ENCODE measurements at regions not wholly inside any gene's neighbourhood (a gene's known extent, or its start where the extent isn't known, plus 50 kb on each side); places are given as distances from the start of the nearest gene placed in this dataset.

GRCh38 chr17:63289931-63290330 is 156.2 kb downstream of the CYB561 start:
- ChIA-PET POLR2A (no interaction called here), CTCF (no interaction called here)
- TF ChIP-seq NFRKB (IDR thresholded peaks at IDR 0.05) (no peak), SUZ12 (IDR thresholded peaks at IDR 0.05) (no peak), FOXK2 (IDR thresholded peaks at IDR 0.05) (no peak), FOXA1 (IDR thresholded peaks at IDR 0.05) (no peak)
- no peak for DNase-seq (ENCODE audit: extremely low spot score)

- CTCF ChIA-PET, result no interaction called here
- DNase-seq (ENCODE audit: extremely low spot score), result no peak
- POLR2A ChIA-PET, result no interaction called here
- TF ChIP-seq L3MBTL2 (conservative IDR thresholded peaks at IDR 0.05) (no peak), LEF1 (IDR thresholded peaks at IDR 0.05; ENCODE audit: borderline replicate concordance) (no peak), FOXK2 (IDR thresholded peaks at IDR 0.05) (no peak), CTBP1 (IDR thresholded peaks at IDR 0.05; ENCODE audit: borderline replicate concordance) (no peak), BHLHE40 (IDR thresholded peaks at IDR 0.05; ENCODE audit: borderline replicate concordance) (no peak), TARDBP (IDR thresholded peaks at IDR 0.05) (no peak), ELF4 (IDR thresholded peaks at IDR 0.05) (no peak), FOXA1 (IDR thresholded peaks at IDR 0.05) (no peak)
Observed at GRCh38 chr17:63290351-63290750, 155.8 kb downstream of the CYB561 start.

GRCh38 chr17:63290784-63291183 is 155.3 kb downstream of the CYB561 start:
- no peak for TF ChIP-seq BHLHE40 (IDR thresholded peaks at IDR 0.05; ENCODE audit: borderline replicate concordance)
- no peak for TF ChIP-seq SP1 (IDR thresholded peaks at IDR 0.05)
- no peak for TF ChIP-seq CTBP1 (IDR thresholded peaks at IDR 0.05; ENCODE audit: borderline replicate concordance)
- TF ChIP-seq, protein P1, sequence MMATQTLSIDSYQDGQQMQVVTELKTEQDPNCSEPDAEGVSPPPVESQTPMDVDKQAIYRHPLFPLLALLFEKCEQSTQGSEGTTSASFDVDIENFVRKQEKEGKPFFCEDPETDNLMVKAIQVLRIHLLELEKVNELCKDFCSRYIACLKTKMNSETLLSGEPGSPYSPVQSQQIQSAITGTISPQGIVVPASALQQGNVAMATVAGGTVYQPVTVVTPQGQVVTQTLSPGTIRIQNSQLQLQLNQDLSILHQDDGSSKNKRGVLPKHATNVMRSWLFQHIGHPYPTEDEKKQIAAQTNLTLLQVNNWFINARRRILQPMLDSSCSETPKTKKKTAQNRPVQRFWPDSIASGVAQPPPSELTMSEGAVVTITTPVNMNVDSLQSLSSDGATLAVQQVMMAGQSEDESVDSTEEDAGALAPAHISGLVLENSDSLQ (IDR thresholded peaks at IDR 0.05), result no peak
- TF ChIP-seq SUZ12 (IDR thresholded peaks at IDR 0.05), result no peak
- TF ChIP-seq ELF4 (IDR thresholded peaks at IDR 0.05), result no peak
- no peak for DNase-seq (ENCODE audit: extremely low spot score)
- CTCF ChIA-PET, result no interaction called here

DNA sequence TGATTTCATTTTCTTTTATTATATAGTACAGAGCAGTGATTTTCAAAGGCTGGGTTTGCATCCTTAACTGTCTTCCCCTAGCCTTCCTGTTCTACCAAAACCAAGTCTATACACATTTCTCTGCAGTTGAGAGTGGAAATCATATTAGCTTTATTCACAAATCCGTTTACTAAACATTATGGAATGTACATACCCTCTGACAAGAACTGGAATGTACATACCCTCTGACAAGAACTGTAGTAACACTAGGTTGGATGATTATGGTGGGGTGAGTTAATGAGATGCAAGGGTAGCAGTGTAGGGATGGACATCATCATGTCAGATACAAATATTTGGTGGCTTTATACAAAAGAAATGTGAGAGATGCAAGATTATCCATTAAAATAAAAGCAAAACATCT is 154.8 kb downstream of the CYB561 start:
- no peak for DNase-seq (ENCODE audit: extremely low spot score)
- TF ChIP-seq SP1 (IDR thresholded peaks at IDR 0.05), result no peak
- no peak for TF ChIP-seq FOXM1 (IDR thresholded peaks at IDR 0.05; ENCODE audit: borderline replicate concordance)
- no peak for TF ChIP-seq NFRKB (IDR thresholded peaks at IDR 0.05)
- TF ChIP-seq BHLHE40 (IDR thresholded peaks at IDR 0.05; ENCODE audit: borderline replicate concordance), result no peak
- no peak for TF ChIP-seq FOXK2 (IDR thresholded peaks at IDR 0.05)
- TF ChIP-seq ZNF384 (IDR thresholded peaks at IDR 0.05), result no peak
- TF ChIP-seq CTBP1 (IDR thresholded peaks at IDR 0.05; ENCODE audit: borderline replicate concordance), result no peak
- CTCF ChIA-PET, result no interaction called here
- POLR2A ChIA-PET, result no interaction called here

More at GRCh38 chr17:63290784-63291183, 155.3 kb downstream of the CYB561 start:
- POLR2A ChIA-PET, result no interaction called here

- ChIA-PET POLR2A (no interaction called here), CTCF (no interaction called here)
- TF ChIP-seq LEF1 (IDR thresholded peaks at IDR 0.05; ENCODE audit: borderline replicate concordance), result no peak
- no peak for TF ChIP-seq ELF4 (IDR thresholded peaks at IDR 0.05)
- TF ChIP-seq, protein P1 (IDR thresholded peaks at IDR 0.05), result no peak
- no peak for TF ChIP-seq FOXK2 (IDR thresholded peaks at IDR 0.05)
- TF ChIP-seq L3MBTL2 (conservative IDR thresholded peaks at IDR 0.05), result no peak
- no peak for TF ChIP-seq BHLHE40 (IDR thresholded peaks at IDR 0.05; ENCODE audit: borderline replicate concordance)
- no peak for TF ChIP-seq SUZ12 (IDR thresholded peaks at IDR 0.05)
- TF ChIP-seq NFRKB (IDR thresholded peaks at IDR 0.05), result no peak
- no peak for TF ChIP-seq CTBP1 (IDR thresholded peaks at IDR 0.05; ENCODE audit: borderline replicate concordance)
- TF ChIP-seq SP1 (IDR thresholded peaks at IDR 0.05), result no peak
- TF ChIP-seq HDGF (IDR thresholded peaks at IDR 0.05; ENCODE audit: borderline replicate concordance), result no peak
- TF ChIP-seq ARNT (IDR thresholded peaks at IDR 0.05), result no peak
- TF ChIP-seq FOXM1 (IDR thresholded peaks at IDR 0.05; ENCODE audit: borderline replicate concordance), result no peak
- no peak for TF ChIP-seq TARDBP (IDR thresholded peaks at IDR 0.05)
- TF ChIP-seq FOXA1 (IDR thresholded peaks at IDR 0.05), result no peak
- TF ChIP-seq ZNF384 (IDR thresholded peaks at IDR 0.05), result no peak
- DNase-seq (ENCODE audit: extremely low spot score), result no peak
Observed at GRCh38 chr17:63292421-63292820, 153.7 kb downstream of the CYB561 start.

DNA sequence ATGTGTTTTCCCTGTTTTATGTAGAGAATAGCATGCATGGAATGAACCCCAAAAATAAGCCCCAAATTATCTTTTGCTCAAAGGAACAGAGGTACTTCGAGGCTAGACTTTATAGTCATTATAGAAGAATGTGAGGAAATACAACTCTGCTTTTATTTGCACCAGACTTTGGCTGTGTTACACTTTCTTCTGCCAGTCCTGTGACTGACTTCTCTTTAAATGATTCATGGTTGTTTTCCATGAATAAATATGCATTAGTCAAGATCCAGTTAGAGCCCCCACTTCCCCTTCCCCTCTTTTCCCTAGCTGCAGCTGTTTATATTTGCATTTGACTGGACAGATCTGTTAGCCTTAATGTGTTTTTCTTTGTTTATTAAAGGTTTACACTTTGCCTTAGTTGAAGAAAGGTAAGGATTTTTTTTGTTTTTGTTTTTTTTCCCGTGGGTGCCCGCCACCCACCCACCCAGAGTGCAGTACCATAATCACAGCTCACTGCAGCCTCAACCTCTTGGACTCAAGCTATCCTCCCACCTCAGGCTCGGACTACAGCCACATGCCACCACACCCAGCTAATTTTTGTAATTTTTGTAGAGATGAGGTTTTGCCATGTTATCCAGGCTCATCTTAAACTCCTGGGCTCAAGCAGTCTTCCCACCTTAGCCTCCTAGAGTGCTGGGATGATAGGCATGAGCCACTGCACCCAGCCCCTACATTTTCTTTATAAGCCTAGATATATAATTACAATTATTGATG is 152.6 kb downstream of the CYB561 start:
- no peak for DNase-seq (ENCODE audit: extremely low spot score)
- no peak for TF ChIP-seq LEF1 (IDR thresholded peaks at IDR 0.05; ENCODE audit: borderline replicate concordance)
- no peak for TF ChIP-seq FOXA1 (IDR thresholded peaks at IDR 0.05)
- TF ChIP-seq FOXK2 (IDR thresholded peaks at IDR 0.05), result no peak
- no peak for TF ChIP-seq L3MBTL2 (conservative IDR thresholded peaks at IDR 0.05)
- no peak for TF ChIP-seq HDGF (IDR thresholded peaks at IDR 0.05; ENCODE audit: borderline replicate concordance)
- TF ChIP-seq ARNT (IDR thresholded peaks at IDR 0.05), result no peak
- no peak for TF ChIP-seq SP1 (IDR thresholded peaks at IDR 0.05)
- TF ChIP-seq BHLHE40 (IDR thresholded peaks at IDR 0.05; ENCODE audit: borderline replicate concordance), result no peak
- POLR2A ChIA-PET, result no interaction called here
- CTCF ChIA-PET, result interaction anchor here (0.7 kb wide), 1 partner anchor 168 kb away, joined by 3 read pairs; no protein-coding TSS in a partner anchor

DNA sequence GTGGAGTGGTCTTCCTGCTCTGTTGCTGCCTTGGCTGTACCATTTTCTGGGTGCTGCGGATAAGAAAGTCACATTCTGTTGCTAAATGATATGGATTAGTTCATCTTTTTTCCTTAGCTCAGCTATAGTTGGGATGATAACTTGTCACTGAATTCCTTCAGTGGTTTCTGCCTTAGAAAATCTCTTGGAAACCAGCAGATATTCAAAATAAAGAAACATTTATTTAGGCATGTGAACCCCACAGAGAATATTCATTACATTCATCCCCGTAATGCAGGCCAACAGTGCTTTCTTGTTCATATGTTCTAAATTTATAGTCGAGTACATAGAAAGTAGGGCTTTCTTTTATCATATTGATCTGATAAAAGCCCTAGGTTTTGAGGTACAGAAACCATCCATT is 151.3 kb downstream of the CYB561 start:
- TF ChIP-seq NFRKB (IDR thresholded peaks at IDR 0.05) (no peak), BHLHE40 (IDR thresholded peaks at IDR 0.05; ENCODE audit: borderline replicate concordance) (no peak), ZNF384 (IDR thresholded peaks at IDR 0.05) (no peak), LEF1 (IDR thresholded peaks at IDR 0.05; ENCODE audit: borderline replicate concordance) (no peak), L3MBTL2 (conservative IDR thresholded peaks at IDR 0.05) (no peak), FOXA1 (IDR thresholded peaks at IDR 0.05) (no peak)
- TF ChIP-seq, protein P1 (IDR thresholded peaks at IDR 0.05), result no peak
- ChIA-PET CTCF (no interaction called here), POLR2A (no interaction called here)
- no peak for DNase-seq (ENCODE audit: extremely low spot score)

Measured in HEK293T (cell line).